GM12874 (cell line): ENCODE measurements at regions not wholly inside any gene's neighbourhood (a gene's known extent, or its start where the extent isn't known, plus 50 kb on each side); places are given as distances from the start of the nearest gene placed in this dataset.

Experiments used
- CTCF ChIP-seq: IDR thresholded peaks from 2 replicates; pipeline ENCODE4 v1.5.1; 2011; ENCODE audit warnings: low read depth, mild to moderate bottlenecking, control low read depth, low read length, moderate library complexity; ENCODE audit not compliant: insufficient read depth

DNA sequence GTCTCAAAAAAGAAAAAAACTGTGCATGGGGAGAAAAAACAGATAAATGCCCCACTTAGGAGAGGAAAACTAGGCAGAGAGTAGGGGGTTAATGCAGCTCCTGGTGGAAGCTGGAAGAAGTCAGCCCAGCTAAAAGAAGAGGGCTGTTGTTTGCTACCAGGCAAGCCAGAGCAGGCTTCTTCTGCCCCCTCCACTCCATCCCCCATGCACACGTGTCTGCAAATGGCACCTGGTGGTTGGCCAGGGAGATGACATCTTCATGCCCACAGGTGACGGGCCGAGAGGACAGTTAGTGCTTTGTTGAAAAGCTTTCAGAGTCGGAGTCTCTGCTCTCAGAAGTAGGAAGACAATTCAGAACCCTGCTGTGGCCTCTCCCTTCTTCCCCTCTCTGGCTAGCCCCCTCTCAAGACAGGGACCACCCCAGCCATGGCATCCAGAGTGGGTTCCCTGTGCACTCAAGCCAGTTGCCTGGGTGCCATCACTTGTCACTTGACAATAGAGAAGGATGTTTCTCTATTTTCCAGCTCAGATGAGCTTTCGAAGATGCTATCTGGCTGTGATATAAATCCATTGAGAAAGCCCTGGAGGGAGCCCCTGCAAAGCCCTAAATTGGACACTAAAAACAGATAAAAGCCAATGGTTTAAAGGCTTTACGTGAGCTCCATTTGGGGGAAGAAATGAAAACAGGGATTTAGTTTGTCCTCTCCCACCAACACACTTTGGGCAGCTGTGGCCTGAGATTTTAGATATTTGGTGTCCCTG lies 142.0 kb downstream of the TRIM29 start:
- TF ChIP-seq CTCF, result no peak

DNA sequence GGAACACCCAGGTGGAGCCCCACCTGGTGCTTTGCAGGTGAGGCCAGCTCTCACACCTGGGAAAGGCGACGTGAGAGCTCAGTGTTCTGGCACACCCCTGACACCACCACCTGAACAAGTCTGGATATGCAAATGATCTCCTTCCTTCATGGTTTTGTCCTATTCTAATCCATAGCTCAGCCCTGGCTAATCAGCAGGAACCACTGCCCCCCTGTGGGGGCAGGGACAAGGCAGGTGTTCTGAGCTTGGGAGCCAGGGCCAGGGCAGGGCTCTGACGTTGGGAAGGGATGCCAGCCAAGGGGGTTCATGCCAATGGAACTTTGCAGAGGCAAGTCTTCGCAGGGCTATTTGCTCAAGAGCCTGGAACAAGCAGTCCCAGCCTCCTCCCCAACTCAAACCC lies 144.2 kb downstream of the TRIM29 start:
- TF ChIP-seq CTCF, result no peak

- TF ChIP-seq CTCF, result no peak
These were observed 145.5 kb downstream of the TRIM29 start for GRCh38 chr11:119992171-119993051.

DNA sequence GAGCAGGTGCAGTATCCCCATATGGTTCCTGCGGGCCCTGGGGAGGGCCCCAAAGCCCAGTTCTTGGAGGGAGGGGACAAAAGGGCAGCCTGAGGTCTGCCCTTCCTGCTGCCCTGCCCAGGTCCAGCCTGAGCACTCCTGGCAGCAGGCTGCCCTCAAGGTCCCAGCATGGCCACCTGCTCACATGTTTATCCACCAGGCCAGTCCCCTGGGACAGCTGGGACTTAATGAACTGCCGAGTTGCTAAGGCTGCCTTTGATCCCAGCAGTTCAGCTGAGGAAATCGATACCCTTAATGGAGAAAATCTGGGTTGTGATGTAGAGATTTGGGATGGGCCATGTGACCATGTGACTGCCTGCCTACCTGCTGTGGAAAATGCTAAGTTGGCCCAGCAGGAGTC lies 146.2 kb downstream of the TRIM29 start:
- no peak for TF ChIP-seq CTCF

- no peak for TF ChIP-seq CTCF
These were observed 146.9 kb downstream of the TRIM29 start for GRCh38 chr11:119991022-119991404.

DNA sequence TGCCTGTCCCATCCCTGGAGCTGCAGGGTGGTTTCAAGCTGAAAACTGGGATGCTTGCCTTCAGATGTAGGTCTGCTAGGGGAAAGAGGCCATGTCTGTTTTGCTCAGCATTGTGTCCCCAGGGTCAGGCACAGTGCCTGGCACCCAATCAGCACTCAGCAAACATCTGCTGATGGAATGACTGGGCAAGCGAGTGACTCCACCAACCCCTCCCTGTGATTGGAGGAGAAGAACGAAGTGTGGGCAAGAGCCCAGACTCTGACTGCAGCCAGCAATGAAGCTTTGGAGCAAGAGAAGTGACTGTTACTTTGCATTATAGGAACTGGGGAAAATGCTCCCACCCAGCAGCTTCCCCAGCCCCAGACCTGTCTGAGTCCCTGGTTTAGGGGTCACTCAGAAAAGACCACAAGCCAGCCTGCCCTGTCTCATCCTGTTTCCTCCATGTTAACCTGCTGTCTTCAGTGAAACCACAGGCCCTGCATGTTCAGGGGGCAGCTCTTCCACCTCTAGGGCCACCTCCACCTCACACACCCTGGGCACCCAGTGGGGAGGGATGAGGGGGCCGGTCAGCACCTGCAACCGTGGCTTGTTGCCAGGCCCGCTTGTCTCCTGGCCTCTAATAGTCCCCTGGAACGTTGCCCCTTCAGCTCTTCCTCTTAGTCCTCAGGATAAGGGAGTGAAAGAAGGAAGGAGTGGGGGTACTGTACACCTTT lies 147.4 kb downstream of the TRIM29 start:
- no peak for TF ChIP-seq CTCF
